ENCODE measurements at regions not wholly inside any gene's neighbourhood (a gene's known extent, or its start where the extent isn't known, plus 50 kb on each side); places are given as distances from the start of the nearest gene placed in this dataset.

- no peak for TF ChIP-seq TAF1 (IDR thresholded peaks at IDR 0.05; ENCODE audit: low read depth)
- TF ChIP-seq EGR1 (IDR thresholded peaks at IDR 0.05), result no peak
- no peak for TF ChIP-seq MAX (IDR thresholded peaks at IDR 0.05)
- TF ChIP-seq RAD21 (IDR thresholded peaks at IDR 0.05; ENCODE audit: low read depth), result no peak
- TF ChIP-seq USF1 (IDR thresholded peaks at IDR 0.05), result no peak
- no peak for TF ChIP-seq ZBTB7A (IDR thresholded peaks at IDR 0.05; ENCODE audit: low read depth)
- no peak for TF ChIP-seq YY1 (IDR thresholded peaks at IDR 0.05; ENCODE audit: low read depth)
- TF ChIP-seq CEBPB (IDR thresholded peaks at IDR 0.05), result no peak
These were observed 190.2 kb downstream of the TFCP2L1 start for GRCh38 chr2:121094845-121095244.

GRCh38 chr2:121095257-121096080, 189.5 kb downstream of the TFCP2L1 start:
- peak; percentile 97 for TF ChIP-seq RAD21 (IDR thresholded peaks at IDR 0.05; ENCODE audit: low read depth)
- no peak for TF ChIP-seq EP300 (IDR thresholded peaks at IDR 0.05; ENCODE audit: borderline replicate concordance)

- TF ChIP-seq CEBPB (IDR thresholded peaks at IDR 0.05) (no peak), EGR1 (IDR thresholded peaks at IDR 0.05) (no peak), RAD21 (IDR thresholded peaks at IDR 0.05; ENCODE audit: low read depth) (no peak), MAX (IDR thresholded peaks at IDR 0.05) (no peak), TEAD4 (IDR thresholded peaks at IDR 0.05) (no peak), ZBTB7A (IDR thresholded peaks at IDR 0.05; ENCODE audit: low read depth) (no peak), REST (IDR thresholded peaks at IDR 0.05; ENCODE audit: low read depth) (no peak), FOXM1 (IDR thresholded peaks at IDR 0.05; ENCODE audit: borderline replicate concordance, low read depth) (no peak), NFIC (IDR thresholded peaks at IDR 0.05) (no peak), USF1 (IDR thresholded peaks at IDR 0.05) (no peak), CREB1 (IDR thresholded peaks at IDR 0.05; ENCODE audit: low read depth) (no peak), EP300 (IDR thresholded peaks at IDR 0.05; ENCODE audit: borderline replicate concordance) (no peak), TCF12 (IDR thresholded peaks at IDR 0.05; ENCODE audit: low read depth) (no peak), TAF1 (IDR thresholded peaks at IDR 0.05; ENCODE audit: low read depth) (no peak), YY1 (IDR thresholded peaks at IDR 0.05; ENCODE audit: low read depth) (no peak)
These were observed 188.4 kb downstream of the TFCP2L1 start for GRCh38 chr2:121096611-121097010.

- no peak for TF ChIP-seq ZBTB7A (IDR thresholded peaks at IDR 0.05; ENCODE audit: low read depth)
- no peak for TF ChIP-seq EGR1 (IDR thresholded peaks at IDR 0.05)
- TF ChIP-seq TCF12 (IDR thresholded peaks at IDR 0.05; ENCODE audit: low read depth), result no peak
- TF ChIP-seq NFIC (IDR thresholded peaks at IDR 0.05), result no peak
These were observed 186.4 kb downstream of the TFCP2L1 start for GRCh38 chr2:121098556-121098955.

- peak; percentile 42; the same call in 1 of the 2 replicates for TF ChIP-seq RAD21 (IDR thresholded peaks at IDR 0.05; ENCODE audit: low read depth)
- no peak for TF ChIP-seq TCF12 (IDR thresholded peaks at IDR 0.05; ENCODE audit: low read depth)
These were observed 185.4 kb downstream of the TFCP2L1 start for GRCh38 chr2:121099329-121100290.

- TF ChIP-seq YY1 (IDR thresholded peaks at IDR 0.05; ENCODE audit: low read depth) (no peak), EGR1 (IDR thresholded peaks at IDR 0.05) (no peak), CEBPB (IDR thresholded peaks at IDR 0.05) (no peak), USF1 (IDR thresholded peaks at IDR 0.05) (no peak), NFIC (IDR thresholded peaks at IDR 0.05) (no peak), TEAD4 (IDR thresholded peaks at IDR 0.05) (no peak), MAX (IDR thresholded peaks at IDR 0.05) (no peak), EP300 (IDR thresholded peaks at IDR 0.05; ENCODE audit: borderline replicate concordance) (no peak), REST (IDR thresholded peaks at IDR 0.05; ENCODE audit: low read depth) (no peak), FOXM1 (IDR thresholded peaks at IDR 0.05; ENCODE audit: borderline replicate concordance, low read depth) (no peak), TCF12 (IDR thresholded peaks at IDR 0.05; ENCODE audit: low read depth) (no peak), CREB1 (IDR thresholded peaks at IDR 0.05; ENCODE audit: low read depth) (no peak), TAF1 (IDR thresholded peaks at IDR 0.05; ENCODE audit: low read depth) (no peak), ZBTB7A (IDR thresholded peaks at IDR 0.05; ENCODE audit: low read depth) (no peak), RAD21 (IDR thresholded peaks at IDR 0.05; ENCODE audit: low read depth) (no peak)
These were observed 183.8 kb downstream of the TFCP2L1 start for GRCh38 chr2:121101093-121101715.
